IMR-90 (cell line): ENCODE measurements at regions not wholly inside any gene's neighbourhood (a gene's known extent, or its start where the extent isn't known, plus 50 kb on each side); places are given as distances from the start of the nearest gene placed in this dataset.

Source experiments
- ATAC-seq: fragments of 200-7000 bp; cut with Tn5 transposase; 2 replicates; pipeline ENCODE4 v1.9.1; 2020; ENCODE audit warnings: low read depth, mild to moderate bottlenecking, moderate library complexity
- BruUV-seq: library from RNA; stranded (reverse); fragments of 400-500 nt; replicated peaks from 2 replicates; lab custom pipeline; 2021; lab: Mats Ljungman, UMichigan
- CTCF ChIA-PET: fragments of 300-600 bp; formaldehyde crosslinking; extraction: SDS; loops from one replicate; lab custom pipeline; 2021; ENCODE audit warnings: antibody characterized with exemption; lab: Yijun Ruan, JAX
- POLR2A ChIA-PET: fragments of 300-600 bp; sonication (Branson Sonifier 250); formaldehyde crosslinking; loops from one replicate; lab custom pipeline; 2022; ENCODE audit warnings: antibody characterized with exemption; ENCODE audit not compliant: unreplicated experiment; lab: Charles Lee
- DNase-seq: peaks from one replicate; pipeline ENCODE4 v3.0.0; 2013
- H2AFZ ChIP-seq: replicated peaks from 2 replicates; pipeline ENCODE3; 2013; ENCODE audit warnings: low read length, mild to moderate bottlenecking; ENCODE audit not compliant: poor library complexity
- H2AK5ac ChIP-seq: 2 replicates; pipeline ENCODE4 v1.6.1; 2013; ENCODE audit warnings: low read depth, low read length, inconsistent platforms
- H2AK9ac ChIP-seq: replicated peaks from 2 replicates; pipeline ENCODE3; 2013; ENCODE audit warnings: mild to moderate bottlenecking, low read depth, low read length, moderate library complexity; ENCODE audit not compliant: poor library complexity
- H2BK120ac ChIP-seq: 2 replicates; pipeline ENCODE4 v1.6.1; 2013; ENCODE audit warnings: low read depth, low read length, inconsistent platforms
- H2BK15ac ChIP-seq: 3 replicates; pipeline ENCODE4 v1.6.1; 2013; ENCODE audit warnings: low read depth, low read length, inconsistent platforms
- H2BK20ac ChIP-seq: 2 replicates; pipeline ENCODE4 v1.6.1; 2013; ENCODE audit warnings: low read depth, mild to moderate bottlenecking, inconsistent platforms, low read length, moderate library complexity
- H2BK5ac ChIP-seq: 2 replicates; pipeline ENCODE4 v1.6.1; 2013; ENCODE audit warnings: mild to moderate bottlenecking, low read depth, low read length, inconsistent platforms; ENCODE audit not compliant: poor library complexity, severe bottlenecking
- H3K14ac ChIP-seq: replicated peaks from 2 replicates; pipeline ENCODE4 v1.6.1; 2013; ENCODE audit warnings: low read depth, low read length, inconsistent platforms
- H3K18ac ChIP-seq: 2 replicates; pipeline ENCODE4 v1.6.1; 2013; ENCODE audit warnings: low read depth, low read length, control low read depth
- H3K23ac ChIP-seq: 2 replicates; pipeline ENCODE4 v1.6.1; 2013; ENCODE audit warnings: low read depth, low read length, inconsistent platforms
- H3K27ac ChIP-seq: 2 replicates; pipeline ENCODE4 v1.5.1; 2013; ENCODE audit warnings: mild to moderate bottlenecking, control low read depth, low read length; ENCODE audit not compliant: insufficient read depth
- H3K27me3 ChIP-seq: 2 replicates; pipeline ENCODE4 v1.6.1; 2013; ENCODE audit warnings: low read length; ENCODE audit not compliant: control insufficient read depth, insufficient read depth
- H3K36me3 ChIP-seq: 2 replicates; pipeline ENCODE4 v1.6.1; 2013; ENCODE audit warnings: low read length, mixed read lengths; ENCODE audit not compliant: control insufficient read depth, insufficient read depth
- H3K4ac ChIP-seq: 2 replicates; pipeline ENCODE4 v1.6.1; 2013; ENCODE audit warnings: low read depth, low read length, inconsistent platforms
- H3K4me1 ChIP-seq: 2 replicates; pipeline ENCODE4 v1.6.1; 2013; ENCODE audit warnings: low read length, mixed read lengths; ENCODE audit not compliant: control insufficient read depth, insufficient read depth
- H3K4me2 ChIP-seq: 2 replicates; pipeline ENCODE4 v1.6.1; 2013; ENCODE audit warnings: low read depth, mild to moderate bottlenecking, control low read depth, low read length, moderate library complexity
- H3K4me3 ChIP-seq: 2 replicates; pipeline ENCODE4 v1.5.1; 2013; ENCODE audit warnings: low read depth, mild to moderate bottlenecking, control low read depth, low read length, moderate library complexity; ENCODE audit not compliant: insufficient read depth
- H3K56ac ChIP-seq: 2 replicates; pipeline ENCODE4 v1.6.1; 2013; ENCODE audit warnings: low read length, inconsistent platforms; ENCODE audit not compliant: insufficient read depth; ENCODE audit errors: extremely low read depth
- H3K79me1 ChIP-seq, 2 experiments: 2 replicates each; pipeline ENCODE4 v1.6.1; 2013; ENCODE audit warnings: low read length in 2 of 2, inconsistent platforms in 1 of 2, low read depth in 1 of 2
- H3K9ac ChIP-seq: 2 replicates; pipeline ENCODE4 v1.6.1; 2013; ENCODE audit warnings: low read depth, low read length, control low read depth
- H3K9me1 ChIP-seq: 2 replicates; pipeline ENCODE4 v1.6.1; 2013; ENCODE audit warnings: low read length, inconsistent platforms; ENCODE audit not compliant: insufficient read depth
- H3K9me3 ChIP-seq: 2 replicates; pipeline ENCODE4 v1.6.1; 2013; ENCODE audit warnings: low read length; ENCODE audit not compliant: control insufficient read depth, insufficient read depth
- H4K20me1 ChIP-seq: 2 replicates; pipeline ENCODE4 v1.6.1; 2013; ENCODE audit warnings: low read length, inconsistent platforms; ENCODE audit not compliant: insufficient read depth
- H4K5ac ChIP-seq: 2 replicates; pipeline ENCODE4 v1.6.1; 2013; ENCODE audit warnings: mild to moderate bottlenecking, low read depth, low read length, control low read depth
- H4K8ac ChIP-seq, 2 experiments: 2 replicates each; pipeline ENCODE4 v1.6.1; 2013; ENCODE audit warnings: low read depth in 2 of 2, low read length in 2 of 2, control low read depth in 1 of 2, inconsistent platforms in 1 of 2
- H4K91ac ChIP-seq: 2 replicates; pipeline ENCODE4 v1.6.1; 2013; ENCODE audit warnings: low read depth, low read length, inconsistent platforms; ENCODE audit not compliant: insufficient read depth
- BHLHE40 ChIP-seq: fragments of 150-350 bp; IDR thresholded peaks from 2 replicates; pipeline ENCODE4 v1.6.1; 2016; ENCODE audit warnings: mild to moderate bottlenecking, low read depth, low read length
- CEBPB ChIP-seq: IDR thresholded peaks from 2 replicates; pipeline ENCODE4 v1.6.1; 2012; ENCODE audit warnings: low read depth, low read length, improper control_type of control experiment
- CHD1 ChIP-seq: IDR thresholded peaks from 2 replicates; pipeline ENCODE4 v1.6.1; 2012; ENCODE audit warnings: low read depth, low read length, improper control_type of control experiment
- FOS ChIP-seq: fragments of 150-350 bp; IDR thresholded peaks from 2 replicates; pipeline ENCODE4 v1.6.1; 2016; ENCODE audit warnings: low read depth, low read length
- MAFK ChIP-seq: IDR thresholded peaks from 2 replicates; pipeline ENCODE4 v1.6.1; 2012; ENCODE audit warnings: low read depth, low read length, improper control_type of control experiment
- MXI1 ChIP-seq: IDR thresholded peaks from 2 replicates; pipeline ENCODE4 v1.6.1; 2012; ENCODE audit warnings: low read depth, mild to moderate bottlenecking, low read length, moderate library complexity, borderline replicate concordance
- RAD21 ChIP-seq: IDR thresholded peaks from 2 replicates; pipeline ENCODE4 v1.6.1; 2012; ENCODE audit warnings: low read length, improper control_type of control experiment
- RCOR1 ChIP-seq: IDR thresholded peaks from 2 replicates; pipeline ENCODE4 v1.6.1; 2012; ENCODE audit warnings: mild to moderate bottlenecking, low read length, improper control_type of control experiment; ENCODE audit not compliant: insufficient replicate concordance
- RFX5 ChIP-seq: IDR thresholded peaks from 2 replicates; pipeline ENCODE4 v1.8.0; 2012; ENCODE audit warnings: low read depth, mild to moderate bottlenecking, low read length, moderate library complexity
- SMC3 ChIP-seq: fragments of 150-350 bp; IDR thresholded peaks from 2 replicates; pipeline ENCODE4 v1.6.1; 2016; ENCODE audit warnings: low read depth, mild to moderate bottlenecking, antibody characterized with exemption, low read length, moderate library complexity
- WGBS, 2 experiments: methylation state at CpG; one replicate each; pipeline versions ENCODE4 v1.1.5 to v1.1.7; 2013; ENCODE audit warnings: missing lambda C conversion rate in 2 of 2; ENCODE audit not compliant: insufficient read length in 1 of 2; ENCODE audit errors: extremely low coverage in 2 of 2; 5-methylcytosine and 5-hydroxymethylcytosine counted together
- dilution Hi-C: fragments of 300-500 bp; cut with HindIII; formaldehyde crosslinking; loops from one replicate; pipeline ENCODE4 v1.14.3; 2018; ENCODE audit warnings: low sequenced_read_pairs; ENCODE audit not compliant: unreplicated experiment
- in situ Hi-C: fragments of 300-500 bp; cut with MboI; formaldehyde crosslinking; loops from 3 replicates; pipeline ENCODE4 v1.14.3; 2019; ENCODE audit warnings: low sequenced_read_pairs, inconsistent platforms, mixed read lengths
- intact Hi-C: fragments of 100-400 bp; cut with micrococcal nuclease; formaldehyde crosslinking; loops from 2 replicates; pipeline ENCODE4 v1.10.0; 2022

DNA sequence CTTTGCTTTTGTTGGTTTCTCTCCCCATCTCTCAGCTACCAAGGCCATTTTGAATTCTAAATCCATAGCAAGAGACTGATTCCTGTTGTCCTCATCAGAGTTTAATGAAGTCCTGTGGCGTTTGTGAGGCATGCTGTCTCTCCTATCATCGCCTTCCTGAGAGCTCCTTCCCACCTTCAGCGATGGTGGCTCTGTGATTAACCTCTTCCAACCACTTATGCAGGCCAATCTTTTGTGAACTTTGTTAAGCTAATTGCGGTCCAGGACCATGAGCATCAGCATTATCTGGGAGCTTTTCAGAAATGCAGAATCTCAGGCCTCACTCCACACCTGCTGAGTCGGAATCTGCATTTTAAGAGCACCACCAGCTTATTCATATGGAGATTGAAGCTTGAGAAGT, 272.5 kb upstream of the CDYL start:
- Histone ChIP-seq H3K9me3 (no peaks in the 10 kb centered on the region), H3K79me1 (no peaks in the 10 kb centered on the region), H2AFZ (no peak overlapping the region), H3K27me3 (peaks cover 3% of the 10 kb centered on the region), H2AK5ac (no peak overlapping the region), H2AK9ac (no peak overlapping the region), H3K27ac (no peak overlapping the region), H3K36me3 (no peaks in the 10 kb centered on the region), H3K9ac (no peak overlapping the region), H2BK120ac (no peak overlapping the region), H3K4me1 (no peaks in the 10 kb centered on the region; the same call in 1 of the 2 replicates), H3K9me1 (no peaks in the 10 kb centered on the region), H2BK5ac (no peak overlapping the region), H2BK15ac (no peak overlapping the region), H3K14ac (no peak overlapping the region), H3K4ac (no peak overlapping the region), H4K5ac (no peak overlapping the region), H4K20me1 (no peaks in the 10 kb centered on the region), H3K4me2 (no peak overlapping the region), H3K18ac (no peak overlapping the region), H3K56ac (no peak overlapping the region), H2BK20ac (no peak overlapping the region), H3K4me3 (no peak overlapping the region), H4K91ac (no peak overlapping the region), H3K23ac (no peak overlapping the region), H4K8ac (no peak overlapping the region)
- no peak for TF ChIP-seq CEBPB
- no peak for TF ChIP-seq CHD1
- no peak for TF ChIP-seq RFX5
- TF ChIP-seq RAD21, result no peak
- TF ChIP-seq BHLHE40, result no peak
- TF ChIP-seq RCOR1, result no peak
- TF ChIP-seq MAFK, result no peak
- TF ChIP-seq MXI1, result no peak
- no peak for TF ChIP-seq SMC3
- TF ChIP-seq FOS, result no peak
- DNase-seq, result no peak
- no TSS peak for BruUV-seq
- in situ Hi-C loops (no loop called here), dilution Hi-C loops (no loop called here), intact Hi-C loops (no loop called here)
- ChIA-PET POLR2A (no interaction called here), CTCF (interaction anchor here (0.8 kb wide), 1 partner anchor 12 kb away, joined by 3 read pairs; no protein-coding TSS in a partner anchor)
- no peak for ATAC-seq
- 27% methylated on average over 3 of the region's 5 CpGs; no CpG with 5 or more reads in 1 of the 2 experiments for WGBS, 2 experiments
